ENCODE measurements at regions not wholly inside any gene's neighbourhood (a gene's known extent, or its start where the extent isn't known, plus 50 kb on each side); places are given as distances from the start of the nearest gene placed in this dataset.

DNA sequence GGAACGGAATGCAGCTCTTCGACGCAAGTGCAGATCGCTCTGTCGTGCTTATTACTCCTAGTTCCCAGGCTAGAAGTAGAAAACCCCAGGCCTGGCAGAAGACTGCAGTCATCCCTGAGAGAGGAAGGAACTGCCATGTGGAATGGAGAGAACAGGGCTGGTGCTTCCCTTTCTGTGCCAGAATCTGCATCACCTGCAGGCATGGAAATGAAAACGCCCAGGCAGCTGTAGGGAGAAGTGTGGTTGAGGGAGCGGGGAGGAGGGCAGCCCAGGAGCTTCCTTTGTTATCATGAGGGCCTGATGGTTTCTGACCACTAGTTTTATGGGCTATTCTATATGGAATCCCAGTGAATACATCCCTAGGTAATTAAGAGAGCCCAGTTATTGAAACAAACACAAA lies 79.4 kb upstream of the SMIM21 start:
- H3K9ac ChIP-seq (ENCODE audit: low read depth, low read length), result no peak overlapping the region
- H3K4me3 ChIP-seq (ENCODE audit: low read depth, low read length), result no peak overlapping the region
- H3K36me3 ChIP-seq (ENCODE audit: control insufficient read depth, insufficient read depth, low read length), result no peaks in the 10 kb centered on the region
- no peaks in the 10 kb centered on the region for H3K4me1 ChIP-seq (ENCODE audit: control insufficient read depth, insufficient read depth, low read length)
- no peaks in the 10 kb centered on the region for H3K27me3 ChIP-seq (ENCODE audit: control insufficient read depth, insufficient read depth, low read length)
- H3K9me3 ChIP-seq (ENCODE audit: control insufficient read depth, insufficient read depth, low read length), result no peaks in the 10 kb centered on the region
- H3K27ac ChIP-seq (ENCODE audit: low read depth, low read length), result no peak overlapping the region

DNA sequence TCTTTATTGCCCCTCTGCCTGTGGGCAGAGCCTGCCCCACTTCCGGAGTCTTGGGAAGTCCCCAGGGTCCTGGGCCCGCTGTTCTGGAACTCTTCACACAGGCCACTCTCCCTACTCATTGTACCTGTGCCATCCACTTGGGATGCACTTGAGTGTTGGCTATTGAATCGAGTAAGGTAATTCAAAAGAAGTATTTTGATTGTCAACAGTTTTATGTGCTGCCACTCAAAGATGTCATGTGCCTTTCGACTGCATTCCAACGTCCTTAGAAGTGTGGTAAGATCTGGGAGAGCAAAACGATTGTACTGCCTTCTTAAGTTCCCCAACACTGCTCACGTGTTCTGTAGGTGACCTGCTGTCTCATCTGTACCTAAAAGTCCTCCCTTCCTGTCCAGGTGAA lies 77.0 kb upstream of the SMIM21 start:
- Histone ChIP-seq H3K4me3 (ENCODE audit: low read depth, low read length) (no peak overlapping the region), H3K27me3 (ENCODE audit: control insufficient read depth, insufficient read depth, low read length) (no peaks in the 10 kb centered on the region), H3K27ac (ENCODE audit: low read depth, low read length) (no peak overlapping the region), H3K36me3 (ENCODE audit: control insufficient read depth, insufficient read depth, low read length) (no peaks in the 10 kb centered on the region), H3K4me1 (ENCODE audit: control insufficient read depth, insufficient read depth, low read length) (no peaks in the 10 kb centered on the region), H3K9ac (ENCODE audit: low read depth, low read length) (no peak overlapping the region), H3K9me3 (ENCODE audit: control insufficient read depth, insufficient read depth, low read length) (no peaks in the 10 kb centered on the region)

DNA sequence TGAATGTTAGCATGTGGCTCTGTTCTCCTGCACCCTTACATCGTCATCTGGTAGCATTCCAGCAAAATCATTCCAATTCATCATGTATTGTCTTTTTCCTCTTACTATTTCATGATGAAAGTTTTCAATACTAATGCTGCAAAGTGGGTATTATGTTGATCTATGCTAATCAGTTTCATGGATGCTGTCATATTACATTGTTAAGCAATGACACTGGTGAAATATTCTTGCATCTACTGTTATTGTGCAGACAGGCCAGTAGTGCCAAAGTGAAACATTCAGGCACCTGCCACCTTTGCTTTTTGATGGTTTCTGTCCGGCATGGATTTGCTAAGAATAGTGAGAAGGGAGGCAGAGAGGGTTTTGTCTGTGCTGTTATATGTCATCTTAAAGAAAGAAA lies 76.1 kb upstream of the SMIM21 start:
- H3K4me3 ChIP-seq (ENCODE audit: low read depth, low read length), result no peak overlapping the region

DNA sequence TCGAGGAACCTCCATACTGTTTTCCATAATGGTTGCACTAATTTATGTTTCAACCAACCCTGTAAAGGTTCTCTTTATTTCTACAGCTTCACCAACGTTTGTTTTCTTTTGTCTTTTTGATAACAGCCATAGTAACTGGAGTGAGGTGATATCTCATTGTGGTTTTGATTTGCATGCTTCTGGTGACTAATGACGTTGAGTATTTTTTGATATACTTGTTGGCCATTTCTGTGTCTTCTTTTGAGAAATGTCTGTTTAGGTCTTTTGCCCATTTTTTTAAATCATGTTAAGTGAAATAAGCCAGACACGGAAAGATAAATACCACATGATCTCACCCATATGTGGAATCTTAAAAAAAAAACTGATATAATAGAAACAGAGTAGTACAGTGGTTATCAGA lies 74.8 kb upstream of the SMIM21 start:
- no peak overlapping the region for H3K9ac ChIP-seq (ENCODE audit: low read depth, low read length)
- no peaks in the 10 kb centered on the region for H3K36me3 ChIP-seq (ENCODE audit: control insufficient read depth, insufficient read depth, low read length)
- no peaks in the 10 kb centered on the region for H3K9me3 ChIP-seq (ENCODE audit: control insufficient read depth, insufficient read depth, low read length)
- H3K4me1 ChIP-seq (ENCODE audit: control insufficient read depth, insufficient read depth, low read length), result no peaks in the 10 kb centered on the region
- no peaks in the 10 kb centered on the region for H3K27me3 ChIP-seq (ENCODE audit: control insufficient read depth, insufficient read depth, low read length)
- H3K27ac ChIP-seq (ENCODE audit: low read depth, low read length), result no peak overlapping the region
- H3K4me3 ChIP-seq (ENCODE audit: low read depth, low read length), result no peak overlapping the region

More for the DNA sequence above, 76.1 kb upstream of the SMIM21 start:
- no peaks in the 10 kb centered on the region for H3K36me3 ChIP-seq (ENCODE audit: control insufficient read depth, insufficient read depth, low read length)
- no peaks in the 10 kb centered on the region for H3K9me3 ChIP-seq (ENCODE audit: control insufficient read depth, insufficient read depth, low read length)
- H3K27ac ChIP-seq (ENCODE audit: low read depth, low read length), result no peak overlapping the region
- H3K4me1 ChIP-seq (ENCODE audit: control insufficient read depth, insufficient read depth, low read length), result no peaks in the 10 kb centered on the region
- no peak overlapping the region for H3K9ac ChIP-seq (ENCODE audit: low read depth, low read length)
- no peaks in the 10 kb centered on the region for H3K27me3 ChIP-seq (ENCODE audit: control insufficient read depth, insufficient read depth, low read length)

DNA sequence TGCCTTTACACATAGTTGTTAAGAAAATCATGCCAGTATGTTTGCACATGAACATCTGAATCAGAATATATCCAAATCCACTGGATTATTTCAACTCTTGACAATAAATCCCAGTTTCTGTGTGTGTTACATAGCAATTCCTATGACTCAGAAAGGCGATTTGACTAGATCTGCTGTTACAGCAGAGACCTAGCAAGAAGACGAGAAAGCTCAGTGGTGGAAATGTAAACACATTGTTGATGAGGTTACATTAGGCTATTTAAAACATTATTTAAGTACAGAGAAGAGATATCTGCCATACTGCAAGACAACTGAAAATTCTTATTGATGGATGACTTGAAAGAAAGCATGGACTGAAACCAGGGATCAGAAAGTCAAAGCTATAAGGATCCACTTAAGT lies 73.0 kb upstream of the SMIM21 start:
- H3K27ac ChIP-seq (ENCODE audit: low read depth, low read length), result no peak overlapping the region
- no peaks in the 10 kb centered on the region for H3K36me3 ChIP-seq (ENCODE audit: control insufficient read depth, insufficient read depth, low read length)
- no peak overlapping the region for H3K9ac ChIP-seq (ENCODE audit: low read depth, low read length)
- no peaks in the 10 kb centered on the region for H3K9me3 ChIP-seq (ENCODE audit: control insufficient read depth, insufficient read depth, low read length)
- H3K27me3 ChIP-seq (ENCODE audit: control insufficient read depth, insufficient read depth, low read length), result no peaks in the 10 kb centered on the region
- H3K4me1 ChIP-seq (ENCODE audit: control insufficient read depth, insufficient read depth, low read length), result no peaks in the 10 kb centered on the region
- no peak overlapping the region for H3K4me3 ChIP-seq (ENCODE audit: low read depth, low read length)

DNA sequence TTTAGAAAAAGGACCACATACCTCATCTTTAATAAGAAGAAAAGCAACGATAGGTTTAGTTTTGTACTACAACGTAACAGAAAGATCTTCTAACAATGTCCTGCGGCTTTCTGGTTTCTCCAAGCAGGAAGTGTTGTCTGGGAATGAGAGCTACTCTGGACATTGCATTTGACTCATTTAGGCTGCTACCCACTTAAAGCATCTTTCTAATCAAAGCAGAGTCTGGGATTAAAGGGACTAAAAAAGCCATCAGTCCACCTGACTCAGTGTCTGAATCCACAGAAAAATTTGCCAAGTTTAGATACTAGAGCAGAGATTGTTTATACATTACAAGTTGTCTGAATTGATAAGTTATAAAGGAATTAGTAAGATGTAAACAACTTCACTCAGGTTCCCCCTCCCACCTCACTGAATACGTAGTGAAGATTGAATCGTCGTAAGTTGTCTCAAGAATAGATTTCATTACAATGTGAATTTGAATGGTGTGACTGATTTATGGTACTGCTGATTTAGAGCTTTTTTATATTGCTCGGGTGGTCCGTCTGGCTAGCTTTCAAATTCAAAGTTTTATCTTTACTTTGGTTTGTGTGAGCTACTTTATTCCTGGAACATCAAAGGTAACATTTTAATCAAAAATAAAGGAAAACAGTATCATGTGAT lies 70.2 kb upstream of the SMIM21 start:
- Histone ChIP-seq H3K9me3 (ENCODE audit: control insufficient read depth, insufficient read depth, low read length) (no peaks in the 10 kb centered on the region), H3K27ac (ENCODE audit: low read depth, low read length) (no peak overlapping the region), H3K27me3 (ENCODE audit: control insufficient read depth, insufficient read depth, low read length) (no peaks in the 10 kb centered on the region), H3K4me3 (ENCODE audit: low read depth, low read length) (no peak overlapping the region), H3K36me3 (ENCODE audit: control insufficient read depth, insufficient read depth, low read length) (no peaks in the 10 kb centered on the region), H3K4me1 (ENCODE audit: control insufficient read depth, insufficient read depth, low read length) (no peaks in the 10 kb centered on the region), H3K9ac (ENCODE audit: low read depth, low read length) (no peak overlapping the region)

DNA sequence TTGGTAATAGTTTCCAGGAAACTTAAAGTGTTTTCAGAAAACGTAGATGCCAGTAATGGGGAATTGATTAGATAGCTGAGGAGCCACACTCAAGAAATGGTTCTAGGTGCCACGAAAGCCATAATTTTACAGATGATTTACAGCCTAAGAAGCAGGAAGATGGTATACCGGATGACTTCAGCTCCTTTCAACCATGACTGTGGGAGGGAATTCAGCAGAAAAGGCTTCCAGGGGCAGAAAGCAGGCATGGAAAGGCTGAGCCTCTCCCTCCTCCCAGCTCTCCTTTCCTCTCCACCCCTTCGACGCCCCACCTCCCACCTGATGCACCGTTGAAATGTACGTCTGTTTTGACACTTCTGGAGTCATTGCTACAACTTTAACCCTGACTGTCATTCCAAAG lies 68.6 kb upstream of the SMIM21 start:
- H3K27me3 ChIP-seq (ENCODE audit: control insufficient read depth, insufficient read depth, low read length), result no peaks in the 10 kb centered on the region
- H3K9me3 ChIP-seq (ENCODE audit: control insufficient read depth, insufficient read depth, low read length), result no peaks in the 10 kb centered on the region

DNA sequence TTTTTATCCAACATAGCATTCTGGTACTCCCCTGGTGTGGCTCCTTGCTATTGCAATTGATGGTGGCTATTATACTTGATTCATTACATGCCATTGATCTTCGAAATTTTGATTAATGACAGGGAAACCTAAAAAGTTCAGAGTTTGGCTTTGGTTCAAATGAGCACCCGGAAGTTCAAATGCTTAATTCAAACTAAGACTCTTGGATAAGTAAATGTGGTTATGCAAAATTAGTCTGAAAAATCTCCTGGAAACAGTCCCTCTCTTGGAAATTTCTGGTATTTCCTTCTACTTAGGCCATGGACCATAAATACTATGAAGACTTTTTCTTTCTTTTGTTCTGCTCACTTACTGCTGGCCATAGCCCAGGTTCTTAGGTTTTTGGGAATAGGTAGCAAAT lies 65.3 kb upstream of the SMIM21 start:
- Histone ChIP-seq H3K4me3 (ENCODE audit: low read depth, low read length) (no peak overlapping the region), H3K27ac (ENCODE audit: low read depth, low read length) (no peak overlapping the region), H3K36me3 (ENCODE audit: control insufficient read depth, insufficient read depth, low read length) (no peaks in the 10 kb centered on the region), H3K27me3 (ENCODE audit: control insufficient read depth, insufficient read depth, low read length) (no peaks in the 10 kb centered on the region), H3K9me3 (ENCODE audit: control insufficient read depth, insufficient read depth, low read length) (no peaks in the 10 kb centered on the region), H3K4me1 (ENCODE audit: control insufficient read depth, insufficient read depth, low read length) (no peaks in the 10 kb centered on the region), H3K9ac (ENCODE audit: low read depth, low read length) (no peak overlapping the region)

More for the DNA sequence above, 68.6 kb upstream of the SMIM21 start:
- Histone ChIP-seq H3K9ac (ENCODE audit: low read depth, low read length) (no peak overlapping the region), H3K27ac (ENCODE audit: low read depth, low read length) (no peak overlapping the region), H3K4me1 (ENCODE audit: control insufficient read depth, insufficient read depth, low read length) (no peaks in the 10 kb centered on the region), H3K36me3 (ENCODE audit: control insufficient read depth, insufficient read depth, low read length) (no peaks in the 10 kb centered on the region), H3K4me3 (ENCODE audit: low read depth, low read length) (no peak overlapping the region)

DNA sequence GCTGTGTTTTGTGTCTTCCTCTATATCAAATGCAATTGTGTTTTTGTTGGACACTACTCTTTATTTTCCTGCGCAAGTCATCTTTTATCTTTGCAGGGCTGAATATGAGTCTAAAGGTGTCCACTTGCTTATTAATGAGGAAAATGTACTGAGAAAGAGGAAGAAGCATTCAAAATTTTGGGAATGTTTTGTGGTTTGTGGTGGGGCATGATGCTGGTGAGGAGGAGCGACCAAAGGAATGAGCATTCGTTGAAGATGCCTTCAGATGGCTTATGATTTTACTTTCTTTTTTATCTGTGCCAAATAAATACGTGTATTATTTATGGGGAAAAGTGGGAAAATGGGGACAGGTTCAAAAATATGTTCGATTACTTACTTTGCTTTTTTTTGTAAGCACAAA lies 63.9 kb upstream of the SMIM21 start:
- Histone ChIP-seq H3K27ac (ENCODE audit: low read depth, low read length) (no peak overlapping the region), H3K4me1 (ENCODE audit: control insufficient read depth, insufficient read depth, low read length) (no peaks in the 10 kb centered on the region), H3K4me3 (ENCODE audit: low read depth, low read length) (no peak overlapping the region), H3K9me3 (ENCODE audit: control insufficient read depth, insufficient read depth, low read length) (no peaks in the 10 kb centered on the region), H3K9ac (ENCODE audit: low read depth, low read length) (no peak overlapping the region), H3K36me3 (ENCODE audit: control insufficient read depth, insufficient read depth, low read length) (no peaks in the 10 kb centered on the region), H3K27me3 (ENCODE audit: control insufficient read depth, insufficient read depth, low read length) (no peaks in the 10 kb centered on the region)

DNA sequence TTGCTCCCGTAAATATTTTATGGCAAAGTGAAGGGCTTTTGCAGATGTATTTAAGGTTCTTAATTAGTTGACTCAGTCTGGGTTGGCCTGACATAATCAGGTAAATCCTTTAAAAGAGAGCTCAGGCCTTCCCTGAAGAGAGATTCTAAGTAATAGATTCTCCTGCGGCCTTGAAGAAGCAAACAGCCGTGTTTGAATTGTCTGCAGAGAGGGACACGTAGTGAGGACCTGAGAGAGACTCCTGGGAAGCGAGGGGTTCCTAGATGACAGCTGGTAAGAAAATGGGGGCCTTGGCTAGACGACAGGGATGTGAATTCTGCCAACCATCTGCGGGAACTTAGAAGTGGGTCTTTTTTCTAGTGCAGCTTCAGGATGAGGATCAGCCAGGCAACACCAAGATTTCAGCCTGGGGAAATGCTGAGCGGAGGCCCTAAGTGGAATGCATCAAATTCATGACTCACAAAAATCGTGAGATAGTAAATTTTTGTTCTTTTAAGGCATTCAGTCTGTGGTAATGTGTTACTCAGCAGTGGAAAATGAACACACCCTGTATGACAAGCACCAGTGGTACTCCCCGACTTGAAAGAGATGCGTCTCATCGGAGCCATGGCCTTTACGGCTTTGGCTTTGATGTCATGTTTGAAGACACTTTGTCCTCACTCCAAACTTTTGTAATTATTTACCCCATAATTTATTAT lies 62.1 kb upstream of the SMIM21 start:
- no peaks in the 10 kb centered on the region; the same call in 1 of the 2 replicates for H3K9me3 ChIP-seq (ENCODE audit: control insufficient read depth, insufficient read depth, low read length)
- no peaks in the 10 kb centered on the region for H3K4me1 ChIP-seq (ENCODE audit: control insufficient read depth, insufficient read depth, low read length)
- no peaks in the 10 kb centered on the region for H3K36me3 ChIP-seq (ENCODE audit: control insufficient read depth, insufficient read depth, low read length)
- no peak overlapping the region for H3K27ac ChIP-seq (ENCODE audit: low read depth, low read length)
- no peak overlapping the region for H3K9ac ChIP-seq (ENCODE audit: low read depth, low read length)
- H3K4me3 ChIP-seq (ENCODE audit: low read depth, low read length), result no peak overlapping the region
- no peaks in the 10 kb centered on the region for H3K27me3 ChIP-seq (ENCODE audit: control insufficient read depth, insufficient read depth, low read length)

DNA sequence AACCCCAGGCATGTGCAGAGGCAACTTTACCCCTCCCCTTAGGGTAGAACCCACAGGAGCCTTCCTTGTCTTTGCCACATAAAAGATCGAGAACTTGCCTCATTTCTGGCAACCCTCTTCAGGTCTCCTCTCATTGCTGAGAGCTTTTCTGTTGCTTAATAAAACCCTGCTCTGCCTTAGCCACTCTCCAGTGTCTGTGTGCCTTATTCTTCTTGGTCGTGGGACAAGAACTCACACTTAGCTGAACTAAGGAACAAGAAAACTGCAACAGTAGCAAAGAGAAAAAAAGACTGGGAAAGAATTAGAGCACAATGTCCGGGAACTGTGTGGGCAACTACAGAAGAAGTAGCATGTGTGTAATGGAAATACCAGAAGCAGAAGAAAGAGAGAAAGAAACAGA lies 56.2 kb upstream of the SMIM21 start:
- Histone ChIP-seq H3K9ac (ENCODE audit: low read depth, low read length) (no peak overlapping the region), H3K9me3 (ENCODE audit: control insufficient read depth, insufficient read depth, low read length) (peaks cover 16% of the 10 kb centered on the region), H3K4me3 (ENCODE audit: low read depth, low read length) (no peak overlapping the region), H3K27me3 (ENCODE audit: control insufficient read depth, insufficient read depth, low read length) (no peaks in the 10 kb centered on the region), H3K4me1 (ENCODE audit: control insufficient read depth, insufficient read depth, low read length) (no peaks in the 10 kb centered on the region), H3K36me3 (ENCODE audit: control insufficient read depth, insufficient read depth, low read length) (no peaks in the 10 kb centered on the region), H3K27ac (ENCODE audit: low read depth, low read length) (no peak overlapping the region)
